NCI-H128 (cell line): ENCODE measurements at regions not wholly inside any gene's neighbourhood (a gene's known extent, or its start where the extent isn't known, plus 50 kb on each side); places are given as distances from the start of the nearest gene placed in this dataset.
"Not testable (repeated sequence)": the region's sequence is repeated elsewhere in the genome, so short reads cannot be mapped to it uniquely, and the experiment has no call there.

Experiments used
- DNase-seq: peaks from one replicate; lab custom pipeline; 2025; ENCODE audit not compliant: unreplicated experiment; lab: John Stamatoyannopoulos, UW

DNA sequence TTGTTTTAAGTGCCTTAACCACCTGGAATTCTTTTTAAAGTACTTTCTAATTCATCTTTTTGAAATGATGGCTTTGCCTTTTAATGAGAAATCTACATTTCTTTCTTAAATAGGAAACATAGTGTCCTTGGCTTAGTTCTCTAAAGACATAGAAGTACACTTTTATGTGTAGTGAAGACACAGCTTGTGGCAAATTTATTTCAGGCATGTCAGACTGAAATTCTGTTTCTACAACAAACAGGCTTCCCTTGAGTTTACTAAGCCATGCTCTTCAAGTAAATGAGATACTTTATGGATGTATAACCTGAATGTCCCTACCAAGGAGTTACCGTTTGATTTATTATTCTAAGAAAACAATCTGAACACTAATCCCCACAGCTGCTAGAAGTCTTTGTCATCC lies 136.9 kb upstream of the MAGI2 start:
- no peak for DNase-seq

DNA sequence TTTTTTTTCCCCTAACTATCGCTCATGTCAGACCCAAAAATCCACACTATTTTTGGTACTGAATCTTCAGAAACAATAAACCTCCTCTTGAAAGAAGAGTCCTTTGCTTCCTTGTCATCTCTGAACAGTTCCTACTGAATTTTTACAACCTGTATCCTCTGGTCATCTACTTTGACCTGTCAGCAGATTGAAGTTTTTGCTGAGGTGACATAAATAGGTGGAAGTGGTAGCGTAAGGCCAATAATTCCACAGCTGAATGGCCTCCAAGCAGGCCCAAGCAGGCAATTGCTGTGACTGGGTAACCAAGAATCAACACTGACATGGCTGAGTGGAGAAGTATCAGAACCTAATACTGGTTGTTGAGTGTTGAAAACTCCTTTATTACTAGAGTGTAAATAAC lies 117.4 kb upstream of the MAGI2 start:
- no peak for DNase-seq

DNA sequence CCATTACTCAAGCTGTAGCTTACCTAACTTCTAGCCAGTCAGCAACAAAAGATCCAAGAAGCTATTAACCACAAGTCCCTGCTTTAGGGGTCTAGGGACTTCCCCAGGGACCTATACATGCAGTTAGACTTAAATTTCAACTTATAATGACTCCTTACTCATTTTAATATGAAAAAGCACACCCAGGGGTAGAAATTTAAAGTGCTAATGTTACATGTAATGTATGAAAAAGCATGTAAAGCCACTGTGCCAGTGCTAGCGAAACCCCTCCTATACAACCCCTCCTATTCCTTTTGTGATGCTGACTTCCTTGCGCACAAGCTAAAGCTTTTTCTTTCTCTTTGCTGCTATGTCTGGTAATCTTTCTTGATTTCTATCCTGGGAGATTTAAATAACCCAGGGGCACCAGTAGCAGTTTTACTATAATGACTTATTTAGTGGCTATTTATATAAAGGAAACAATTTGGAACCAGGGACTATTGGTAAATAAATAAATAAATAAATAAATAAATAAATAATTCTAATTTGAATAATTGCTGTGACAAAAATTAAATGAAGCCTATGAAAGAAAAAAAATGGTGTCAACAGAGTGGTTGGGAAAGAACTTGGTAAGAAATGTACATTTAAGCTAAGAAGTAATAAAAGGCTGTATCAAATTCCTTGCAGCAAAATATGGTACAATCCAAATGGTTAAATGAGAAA lies 110.5 kb upstream of the MAGI2 start:
- DNase-seq: no peak

DNA sequence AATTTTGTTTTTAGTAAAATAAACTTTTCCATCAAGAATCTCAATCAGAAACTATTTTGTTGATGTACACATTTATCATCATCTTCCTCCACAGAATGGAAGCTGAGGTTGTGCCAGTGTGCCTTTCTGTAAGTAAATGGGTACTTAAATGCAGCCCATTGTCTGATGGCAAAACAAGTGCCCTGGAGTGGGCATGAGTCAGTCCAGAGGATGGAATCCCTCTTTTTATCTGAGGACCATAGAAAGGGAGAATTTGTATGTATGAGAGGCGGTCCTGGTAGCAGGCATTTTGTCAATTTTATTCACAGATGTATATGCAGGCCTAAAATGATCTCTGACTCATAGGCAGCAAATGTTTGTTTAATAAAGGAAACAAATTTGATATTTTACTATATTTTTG lies 102.1 kb upstream of the MAGI2 start:
- no peak for DNase-seq

DNA sequence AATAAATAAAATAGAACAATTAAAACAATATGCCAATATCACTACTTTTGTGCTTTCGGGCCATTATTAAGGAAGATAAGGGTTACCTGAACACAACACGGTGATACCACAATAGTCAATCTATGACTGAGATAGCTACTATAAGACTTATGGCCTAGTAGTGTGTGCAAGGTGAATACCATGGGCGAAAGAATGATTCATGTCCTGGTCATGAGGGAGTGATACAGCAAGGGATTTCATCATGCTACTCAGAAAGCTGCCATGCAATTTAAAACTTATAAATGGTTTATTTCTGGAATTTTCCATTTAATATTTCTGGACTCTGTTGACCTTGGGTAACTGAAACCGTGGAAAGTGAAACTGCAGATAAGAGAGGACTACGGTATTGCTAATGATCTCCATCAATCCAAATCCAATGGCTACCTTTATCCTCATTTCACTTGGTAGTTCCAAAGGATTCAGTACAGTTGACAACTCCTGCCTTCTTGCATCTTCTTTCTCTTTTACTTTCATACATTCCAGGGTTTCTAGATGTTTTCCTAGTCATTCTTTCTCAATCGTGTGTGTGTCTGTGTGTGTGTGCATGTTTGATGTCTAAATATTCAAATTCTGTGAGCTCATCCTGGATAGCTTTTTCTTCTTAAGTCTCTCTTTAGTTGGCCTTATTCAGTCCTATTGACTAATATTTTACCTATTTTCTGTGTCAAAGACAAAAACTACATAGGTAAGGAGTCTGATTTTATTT lies 100.5 kb upstream of the MAGI2 start:
- DNase-seq: no peak

DNA sequence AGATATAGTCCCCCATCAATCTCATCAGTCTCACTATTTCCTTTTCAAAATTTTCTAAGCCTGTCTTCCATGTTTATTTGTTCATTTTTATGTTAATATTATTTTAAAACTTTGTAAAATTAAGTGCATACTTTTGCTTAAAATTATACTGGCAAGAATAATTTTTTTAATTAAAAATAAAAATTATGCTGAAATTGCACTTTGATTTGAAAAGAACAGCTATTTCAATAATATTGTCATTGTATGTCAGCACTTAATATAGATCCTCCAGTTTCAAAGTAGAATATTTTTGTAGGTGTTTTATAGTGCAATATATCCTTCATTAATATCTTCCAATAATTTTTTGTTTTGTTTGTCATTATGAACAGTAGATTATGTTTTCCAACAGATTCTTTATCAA lies 99.0 kb upstream of the MAGI2 start:
- DNase-seq: no peak

DNA sequence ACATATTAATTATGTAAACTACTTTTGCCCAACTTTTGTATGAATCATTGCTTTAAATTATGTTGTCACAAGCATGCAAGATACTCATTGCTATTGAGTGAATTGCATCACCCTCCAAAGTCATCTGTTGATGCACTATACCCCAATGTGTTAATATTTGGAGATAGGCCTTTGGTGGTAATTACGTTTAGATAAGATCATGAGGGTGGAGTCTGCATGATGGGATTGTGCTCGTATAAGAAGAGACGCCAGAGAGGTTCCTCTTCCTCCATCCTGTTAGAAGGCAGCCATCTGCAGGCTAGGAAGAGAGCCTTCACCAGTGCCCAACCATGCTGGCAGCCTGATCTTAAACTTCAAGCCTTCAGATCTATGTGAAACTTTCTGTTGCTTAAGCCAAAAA lies 95.3 kb upstream of the MAGI2 start:
- no peak for DNase-seq

DNA sequence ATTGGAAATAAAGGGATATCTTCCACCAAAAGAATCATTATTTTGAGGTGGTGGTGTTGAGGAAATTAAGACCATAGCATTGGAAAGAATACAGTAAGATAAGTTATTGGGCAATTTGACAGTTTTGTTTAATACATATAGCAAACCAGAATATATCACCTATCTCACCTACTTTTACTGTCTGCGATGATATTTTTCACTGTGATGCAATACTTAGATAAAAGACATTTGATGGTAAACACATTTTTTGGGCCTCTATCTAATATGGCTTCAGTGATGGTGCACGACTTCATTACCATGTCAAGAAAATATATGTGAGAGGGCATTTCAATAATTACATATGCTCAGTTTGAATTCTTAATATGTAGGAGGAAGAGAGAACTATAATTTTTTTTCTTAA lies 93.7 kb upstream of the MAGI2 start:
- no peak for DNase-seq

DNA sequence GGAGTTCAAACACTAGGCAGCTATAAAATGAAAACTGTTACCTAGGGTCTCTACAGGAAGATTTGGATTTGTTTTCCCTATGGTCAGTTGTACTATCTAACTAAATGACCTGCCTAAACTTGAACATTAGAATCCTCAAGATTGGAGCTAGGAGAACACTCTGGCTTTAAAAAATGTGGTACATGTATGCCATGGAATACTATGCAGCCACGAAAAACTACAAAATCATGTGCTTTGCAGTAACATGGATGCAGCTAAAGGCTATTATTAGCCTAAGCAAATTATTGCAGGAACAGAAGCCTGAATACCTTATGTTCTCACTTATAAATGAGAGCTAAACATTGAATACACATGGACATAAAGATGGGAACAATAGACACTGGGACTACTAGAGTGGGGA lies 87.1 kb upstream of the MAGI2 start:
- DNase-seq: no peak

DNA sequence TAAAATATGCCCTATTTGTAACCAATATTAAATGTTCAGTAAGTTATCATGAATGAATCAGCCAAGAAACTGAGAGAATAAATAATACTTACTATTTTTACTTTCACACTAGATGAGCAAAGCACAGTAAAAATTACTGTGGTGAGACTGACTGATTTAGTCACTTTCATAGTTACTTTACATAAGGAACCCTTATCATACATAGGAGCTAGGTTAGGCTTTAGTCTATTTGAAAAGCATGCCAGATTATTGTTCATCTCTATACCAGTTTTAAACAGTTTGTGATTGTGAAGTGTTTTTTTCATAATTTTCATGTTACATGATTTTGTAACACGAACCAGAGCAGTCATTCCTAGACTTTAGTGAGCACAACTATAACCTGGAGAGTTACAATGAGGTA lies 80.7 kb upstream of the MAGI2 start:
- no peak for DNase-seq

DNA sequence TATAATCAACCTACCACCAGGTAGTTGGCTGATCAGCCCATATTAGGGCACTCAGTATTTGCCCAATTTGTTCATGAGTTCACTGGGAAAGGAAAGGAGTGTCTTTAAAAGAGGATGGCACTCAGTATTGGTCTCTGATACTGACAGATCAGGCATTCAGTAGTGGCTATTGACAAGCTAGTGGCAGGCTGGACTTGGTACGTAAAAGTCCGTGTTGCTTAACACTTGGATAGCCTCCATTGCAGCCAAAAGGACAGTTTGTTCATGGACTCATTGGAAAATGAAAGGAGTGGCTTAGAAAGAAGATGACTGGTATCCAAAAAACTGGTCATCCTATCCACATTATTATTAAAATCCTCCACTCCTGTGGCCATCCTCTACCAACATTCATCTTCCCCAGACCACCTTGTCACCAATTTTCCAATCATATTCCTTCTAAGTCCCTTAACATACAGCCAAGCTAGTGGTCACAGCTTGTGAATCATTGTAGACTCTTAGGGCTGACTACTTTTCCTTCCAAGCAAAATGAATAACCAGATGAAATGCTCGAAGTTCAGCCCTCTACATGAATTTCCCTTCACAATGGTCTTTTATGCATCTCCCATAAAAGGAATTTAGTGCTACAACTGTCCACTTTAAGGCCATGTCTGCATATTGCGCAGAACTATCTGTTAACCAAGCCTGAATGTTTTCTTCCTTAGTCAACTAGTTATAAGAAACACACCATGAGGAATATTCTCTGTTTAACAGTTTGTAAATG lies 78.6 kb upstream of the MAGI2 start:
- no peak for DNase-seq

DNA sequence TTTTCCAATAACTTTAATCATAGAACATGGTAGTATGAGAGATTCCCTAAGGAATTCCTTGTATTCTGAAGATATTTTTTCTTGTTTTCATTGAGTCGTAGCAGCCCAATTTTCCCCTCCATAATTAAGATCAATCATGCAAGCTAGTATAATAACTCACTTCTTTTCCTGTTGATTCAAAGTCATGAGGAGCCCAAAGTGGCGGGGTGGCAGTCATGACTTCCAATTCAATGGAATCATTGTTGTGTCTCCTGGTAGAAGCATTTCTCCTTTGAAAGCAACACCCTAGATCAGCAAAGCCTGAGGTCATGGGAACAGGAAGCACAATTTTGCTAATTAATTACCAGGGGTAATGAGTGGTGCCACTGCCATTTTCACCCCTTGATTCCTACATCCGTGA lies 77.6 kb upstream of the MAGI2 start:
- no peak for DNase-seq

DNA sequence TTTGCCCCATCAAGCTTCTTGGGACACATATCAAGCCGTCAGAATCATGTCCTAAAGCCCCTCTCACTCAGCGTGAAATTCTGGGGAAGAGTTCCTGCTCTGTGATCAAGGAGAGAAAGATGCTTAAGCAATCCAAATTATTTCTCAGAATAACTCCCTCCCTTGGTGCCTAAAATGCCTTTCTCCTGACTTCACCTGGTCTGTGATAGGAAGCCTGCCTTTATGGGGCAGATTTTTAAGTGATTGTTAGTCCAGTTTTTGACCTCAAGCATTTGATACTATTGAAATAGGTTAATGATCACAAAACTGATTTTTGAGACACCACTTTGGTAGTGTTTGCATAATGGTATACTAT lies 76.4 kb upstream of the MAGI2 start:
- DNase-seq: no peak

DNA sequence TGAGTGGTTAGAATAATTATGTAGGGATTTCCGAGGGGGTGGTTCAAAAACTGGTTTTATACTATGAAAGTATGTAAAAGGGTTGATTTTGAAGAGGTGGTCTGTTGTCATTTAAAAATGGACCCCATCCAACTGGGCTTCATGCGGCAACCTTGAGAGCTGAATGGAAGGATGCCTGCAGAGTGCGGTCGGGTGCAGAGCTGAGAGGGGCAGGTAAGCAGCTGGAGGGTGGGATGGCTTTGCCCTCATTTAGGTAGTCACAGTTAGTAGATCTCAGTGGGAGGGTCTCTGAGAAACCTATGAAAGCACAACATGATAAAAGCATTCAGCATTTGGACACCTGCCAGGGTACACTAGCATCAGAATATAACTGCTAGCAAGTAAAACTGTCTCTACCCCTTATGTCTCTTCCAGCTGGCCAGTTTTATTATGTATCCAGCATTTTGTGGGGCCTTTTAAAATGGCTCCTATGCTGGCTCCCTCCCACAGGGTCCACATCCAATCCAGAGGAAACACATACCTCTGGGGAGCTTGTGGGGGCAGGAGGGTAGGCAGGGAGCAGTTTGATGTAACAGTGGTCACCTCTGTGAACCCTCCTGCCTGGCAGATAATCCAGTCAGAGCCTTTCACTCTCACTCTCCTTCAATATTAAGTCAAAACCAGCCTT lies 75.9 kb upstream of the MAGI2 start:
- peak; percentile 55 for DNase-seq

DNA sequence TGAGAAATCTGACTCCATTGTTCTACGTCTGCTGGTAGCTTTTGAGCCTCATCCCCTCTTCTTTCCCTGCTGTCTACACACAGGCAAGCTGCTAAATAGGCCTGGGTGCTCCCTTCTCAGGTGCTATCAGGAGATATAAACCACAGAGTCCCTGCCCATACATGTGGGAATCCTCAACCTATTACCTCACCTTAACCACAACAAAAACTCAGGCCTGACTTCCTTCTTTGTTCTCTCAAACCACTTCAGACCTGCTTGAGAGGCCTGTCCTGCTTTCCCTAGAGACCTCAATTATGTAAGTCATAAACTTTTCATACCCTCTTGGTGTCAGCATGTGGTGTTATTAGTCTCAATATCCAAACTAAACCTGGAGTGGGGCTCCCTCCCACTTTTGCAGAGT lies 75.0 kb upstream of the MAGI2 start:
- no peak for DNase-seq

DNA sequence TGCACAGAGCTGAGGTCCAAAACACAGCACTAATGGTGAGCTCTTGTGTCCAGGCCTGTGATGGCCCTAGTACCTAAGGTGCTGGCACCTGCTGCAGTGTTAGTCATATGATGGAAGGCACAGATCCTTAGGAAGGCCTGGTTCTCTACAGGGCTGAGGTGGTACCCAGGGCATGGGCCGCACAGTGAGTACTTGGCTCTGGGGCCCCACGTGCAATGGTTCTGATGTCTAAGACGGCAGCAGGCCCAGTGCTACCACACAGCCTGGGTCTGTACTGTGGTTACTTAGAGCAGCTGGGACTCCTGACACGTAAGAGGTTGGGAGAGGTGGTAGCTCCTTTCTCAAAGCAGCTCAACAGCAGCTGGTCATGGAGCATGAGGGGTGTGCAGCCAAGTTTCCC lies 70.6 kb upstream of the MAGI2 start:
- DNase-seq: no peak

DNA sequence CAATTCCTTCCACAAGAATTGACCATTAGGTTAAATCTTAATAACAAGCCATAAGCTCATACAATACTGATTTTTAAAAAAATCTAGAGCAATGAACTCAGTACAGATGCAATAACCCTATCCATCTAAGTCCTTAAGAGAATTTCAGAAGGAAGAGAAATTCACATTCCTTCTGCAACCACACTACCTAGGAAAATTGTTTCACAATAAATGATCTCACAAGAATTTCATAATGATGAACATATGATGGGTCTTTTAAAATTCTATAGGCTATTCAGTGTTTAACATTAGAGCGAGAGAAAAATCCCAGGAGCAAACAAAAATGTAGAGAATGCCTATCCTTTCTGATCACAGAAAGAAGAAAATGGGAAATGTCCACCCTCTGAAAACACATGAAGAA lies 70.0 kb upstream of the MAGI2 start:
- no peak for DNase-seq

DNA sequence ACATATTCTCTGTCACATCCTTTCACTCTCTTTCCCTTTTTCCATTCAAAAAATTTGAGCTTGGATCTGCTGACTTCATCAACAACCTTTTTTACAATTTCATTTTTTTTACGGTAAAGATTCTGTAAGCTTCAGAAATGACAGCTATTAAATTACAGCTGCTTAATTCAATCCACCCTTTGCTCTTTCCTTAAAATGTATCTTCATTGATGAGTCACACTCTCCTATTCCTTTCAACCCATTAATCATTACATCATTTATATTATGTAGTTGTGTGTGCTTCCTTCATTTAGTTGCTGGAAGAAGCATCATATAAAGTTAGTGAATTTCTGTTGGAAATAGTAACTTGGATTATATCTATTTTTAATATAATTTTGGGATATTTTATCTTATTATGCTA lies 67.1 kb upstream of the MAGI2 start:
- DNase-seq: no peak

DNA sequence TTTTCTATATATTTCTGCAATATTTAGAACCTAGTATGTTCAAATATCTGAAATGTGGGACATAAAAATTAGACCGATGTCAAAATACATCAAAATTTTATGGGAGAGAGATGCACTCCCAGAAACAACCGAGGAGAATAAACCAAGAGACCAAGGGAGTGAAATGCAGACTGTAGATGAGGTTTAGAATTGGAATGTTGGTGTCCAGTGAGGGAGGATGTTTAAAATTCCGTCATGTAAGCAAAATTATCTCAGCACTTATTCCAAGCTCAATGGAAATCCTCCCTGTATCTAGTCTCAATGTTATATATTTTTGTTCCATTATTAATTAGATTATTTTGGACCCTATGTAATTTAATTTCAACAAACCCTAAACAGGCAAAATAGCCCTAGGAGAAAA lies 61.9 kb upstream of the MAGI2 start:
- DNase-seq: no peak

DNA sequence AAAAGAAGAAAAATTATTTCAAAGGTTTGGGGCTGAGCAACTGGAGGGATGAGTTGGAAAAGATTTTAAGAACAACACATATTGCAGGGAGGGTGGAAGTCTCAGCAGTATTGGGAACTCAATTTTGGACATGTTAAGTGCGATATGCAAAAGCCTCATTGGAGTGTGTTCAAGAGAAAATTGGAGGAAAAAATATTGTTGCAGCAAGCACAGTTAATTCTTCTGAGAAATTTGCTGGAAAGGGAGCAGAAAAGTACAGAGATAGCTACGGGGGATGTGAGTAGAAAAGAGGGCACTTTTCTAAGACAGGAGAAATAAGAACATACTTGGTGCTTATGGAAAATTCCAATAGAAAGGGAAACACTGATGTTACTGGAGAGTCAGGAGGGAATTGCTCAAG lies 59.8 kb upstream of the MAGI2 start:
- DNase-seq: no peak

DNA sequence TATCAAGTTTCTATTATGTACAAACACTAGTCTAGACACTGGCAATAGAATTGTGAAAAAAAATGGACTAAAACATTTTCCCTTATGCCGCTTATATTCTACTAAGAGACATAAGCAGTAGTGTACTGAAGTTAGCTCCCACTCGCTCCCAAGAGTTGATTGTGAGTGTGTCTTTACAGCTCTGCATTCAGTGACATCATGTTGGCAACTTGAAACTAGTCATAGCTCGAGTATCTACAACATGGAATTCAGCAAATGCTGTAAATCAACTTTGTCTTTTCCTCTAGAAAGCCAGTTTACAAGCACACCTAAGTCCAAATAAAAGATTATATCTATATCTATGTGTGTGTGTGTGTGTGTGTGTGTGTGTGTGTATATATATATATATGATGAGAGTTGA lies 58.8 kb upstream of the MAGI2 start:
- DNase-seq: no peak

DNA sequence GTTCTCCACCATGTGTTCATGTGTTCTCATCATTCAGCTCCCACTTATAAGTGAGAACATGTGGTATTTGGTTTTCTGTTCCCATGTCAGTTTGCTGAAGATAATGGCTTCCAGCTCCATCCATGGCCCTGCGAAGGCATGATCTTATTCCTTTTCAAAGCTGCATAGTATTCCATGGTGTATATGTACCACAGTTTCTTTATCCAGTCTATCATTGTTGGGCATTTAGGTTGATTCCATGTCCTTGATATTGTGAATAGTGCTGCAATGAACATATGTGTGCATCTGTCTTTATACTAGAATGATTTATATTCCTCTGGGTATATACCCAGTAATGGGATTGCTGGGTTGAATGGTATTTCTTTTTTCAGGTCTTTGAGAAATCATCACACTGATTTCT lies 57.6 kb upstream of the MAGI2 start:
- not testable (repeated sequence) for DNase-seq
